ENCODE measurements at regions not wholly inside any gene's neighbourhood (a gene's known extent, or its start where the extent isn't known, plus 50 kb on each side); places are given as distances from the start of the nearest gene placed in this dataset.

GRCh38 chr15:101539492-101539891 lies 50.0 kb upstream of the PCSK6 start:
- TF ChIP-seq RCOR1 (IDR thresholded peaks at IDR 0.05; ENCODE audit: low read length) (no peak), CTCF (IDR thresholded peaks at IDR 0.05) (no peak), EZH2phosphoT487 (IDR thresholded peaks at IDR 0.05; ENCODE audit: borderline replicate concordance, low read depth) (no peak)

Measured in SK-N-SH (cell line).